ENCODE measurements at regions not wholly inside any gene's neighbourhood (a gene's known extent, or its start where the extent isn't known, plus 50 kb on each side); places are given as distances from the start of the nearest gene placed in this dataset.

DNA sequence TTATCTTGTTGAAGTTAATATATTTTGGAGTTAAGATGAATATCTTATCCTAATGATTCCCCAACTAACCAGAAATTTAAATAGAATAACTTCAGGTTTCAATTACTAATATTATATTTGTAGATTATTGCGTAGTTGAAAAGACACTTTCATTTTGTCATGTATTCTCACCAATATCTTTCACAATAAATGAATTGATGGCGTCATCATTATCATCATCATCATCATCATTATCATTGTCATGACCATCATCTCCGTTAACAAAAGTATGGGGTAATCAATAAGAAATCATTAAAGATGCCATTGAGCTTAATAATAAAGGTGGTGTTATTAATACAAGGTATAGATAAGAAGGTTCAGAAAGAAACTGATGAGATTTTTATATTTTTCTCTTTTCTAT, 768.8 kb upstream of the SLC10A2 start:
- no peaks in the 10 kb centered on the region for H4K20me1 ChIP-seq (ENCODE audit: control insufficient read depth, extremely low read depth, insufficient read depth, low read length)
- H3K9ac ChIP-seq (ENCODE audit: insufficient read depth, low read length): no peak overlapping the region
- DNase-seq (ENCODE audit: low read depth in 2 of 2): no peak
- no peaks in the 10 kb centered on the region for H3K27me3 ChIP-seq (ENCODE audit: control insufficient read depth, insufficient read depth, low read length)
- H3K79me2 ChIP-seq (ENCODE audit: control insufficient read depth, insufficient read depth, low read length): no peaks in the 10 kb centered on the region
- TF ChIP-seq EZH2 (IDR thresholded peaks at IDR 0.05; ENCODE audit: low read length, missing control alignments): no peak
- TF ChIP-seq, protein P1, sequence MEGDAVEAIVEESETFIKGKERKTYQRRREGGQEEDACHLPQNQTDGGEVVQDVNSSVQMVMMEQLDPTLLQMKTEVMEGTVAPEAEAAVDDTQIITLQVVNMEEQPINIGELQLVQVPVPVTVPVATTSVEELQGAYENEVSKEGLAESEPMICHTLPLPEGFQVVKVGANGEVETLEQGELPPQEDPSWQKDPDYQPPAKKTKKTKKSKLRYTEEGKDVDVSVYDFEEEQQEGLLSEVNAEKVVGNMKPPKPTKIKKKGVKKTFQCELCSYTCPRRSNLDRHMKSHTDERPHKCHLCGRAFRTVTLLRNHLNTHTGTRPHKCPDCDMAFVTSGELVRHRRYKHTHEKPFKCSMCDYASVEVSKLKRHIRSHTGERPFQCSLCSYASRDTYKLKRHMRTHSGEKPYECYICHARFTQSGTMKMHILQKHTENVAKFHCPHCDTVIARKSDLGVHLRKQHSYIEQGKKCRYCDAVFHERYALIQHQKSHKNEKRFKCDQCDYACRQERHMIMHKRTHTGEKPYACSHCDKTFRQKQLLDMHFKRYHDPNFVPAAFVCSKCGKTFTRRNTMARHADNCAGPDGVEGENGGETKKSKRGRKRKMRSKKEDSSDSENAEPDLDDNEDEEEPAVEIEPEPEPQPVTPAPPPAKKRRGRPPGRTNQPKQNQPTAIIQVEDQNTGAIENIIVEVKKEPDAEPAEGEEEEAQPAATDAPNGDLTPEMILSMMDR (conservative IDR thresholded peaks at IDR 0.05 in 1 of 2, IDR thresholded peaks at IDR 0.05 in 1 of 2; ENCODE audit: low read depth in 1 of 2, low read length in 2 of 2): no peak
- H3K4me1 ChIP-seq (ENCODE audit: control insufficient read depth, extremely low read depth, insufficient read depth, low read length): no peaks in the 10 kb centered on the region
- H3K9me3 ChIP-seq (ENCODE audit: control insufficient read depth, insufficient read depth, low read depth, low read length): no peaks in the 10 kb centered on the region
- H2AFZ ChIP-seq (ENCODE audit: low read length): no peak overlapping the region
- no peak overlapping the region for H3K27ac ChIP-seq (ENCODE audit: insufficient read depth, low read length)
- H3K4me2 ChIP-seq (ENCODE audit: extremely low read depth, insufficient read depth, low read length): no peak overlapping the region
- no peak overlapping the region for H3K4me3 ChIP-seq (replicated peaks in 1 of 4; ENCODE audit: control extremely low read depth in 1 of 4, insufficient read depth in 1 of 4, low read depth in 3 of 4, low read length in 4 of 4)
- H3K36me3 ChIP-seq (ENCODE audit: control insufficient read depth, insufficient read depth, low read length): no peaks in the 10 kb centered on the region

DNA sequence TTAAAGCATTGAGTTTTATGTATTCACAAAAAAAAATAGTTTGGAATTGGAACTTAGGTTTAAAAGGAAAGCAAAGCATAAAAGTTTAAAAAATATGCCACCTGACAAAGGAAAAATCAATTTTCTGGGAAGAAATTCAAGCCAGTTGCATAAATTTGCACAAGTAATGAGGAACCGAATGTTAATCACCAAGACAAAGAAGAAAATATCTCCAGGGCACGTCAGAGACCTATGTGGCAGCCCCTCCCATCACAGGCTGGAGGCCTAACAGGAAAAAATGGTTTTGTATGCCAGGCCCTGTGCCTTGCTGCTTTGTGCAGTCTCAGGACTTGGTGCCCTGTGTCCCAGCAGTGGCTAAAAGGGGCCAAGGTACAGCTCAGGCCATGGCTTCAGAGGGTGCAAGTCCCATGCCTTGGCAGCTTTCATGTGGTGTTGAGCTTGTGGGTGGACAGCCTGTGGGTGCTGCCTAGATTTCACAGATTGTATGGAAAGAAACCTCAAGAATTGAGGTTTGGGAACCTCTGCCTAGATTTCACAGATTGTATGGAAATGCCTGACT, 767.2 kb upstream of the SLC10A2 start:
- no peak for DNase-seq (ENCODE audit: low read depth in 2 of 2)
- Histone ChIP-seq H3K4me1 (ENCODE audit: control insufficient read depth, extremely low read depth, insufficient read depth, low read length) (no peaks in the 10 kb centered on the region), H3K4me2 (ENCODE audit: extremely low read depth, insufficient read depth, low read length) (no peak overlapping the region), H3K27me3 (ENCODE audit: control insufficient read depth, insufficient read depth, low read length) (no peaks in the 10 kb centered on the region), H3K79me2 (ENCODE audit: control insufficient read depth, insufficient read depth, low read length) (no peaks in the 10 kb centered on the region), H3K27ac (ENCODE audit: insufficient read depth, low read length) (no peak overlapping the region), H4K20me1 (ENCODE audit: control insufficient read depth, extremely low read depth, insufficient read depth, low read length) (no peaks in the 10 kb centered on the region), H3K9me3 (ENCODE audit: control insufficient read depth, insufficient read depth, low read depth, low read length) (no peaks in the 10 kb centered on the region), H3K36me3 (ENCODE audit: control insufficient read depth, insufficient read depth, low read length) (no peaks in the 10 kb centered on the region), H3K9ac (ENCODE audit: insufficient read depth, low read length) (no peak overlapping the region), H3K4me3 (replicated peaks in 1 of 4; ENCODE audit: control extremely low read depth in 1 of 4, insufficient read depth in 1 of 4, low read depth in 3 of 4, low read length in 4 of 4) (no peak overlapping the region), H2AFZ (ENCODE audit: low read length) (no peak overlapping the region)
- no peak for TF ChIP-seq EZH2 (IDR thresholded peaks at IDR 0.05; ENCODE audit: low read length, missing control alignments)
- TF ChIP-seq, protein P1 (conservative IDR thresholded peaks at IDR 0.05 in 1 of 2, IDR thresholded peaks at IDR 0.05 in 1 of 2; ENCODE audit: low read depth in 1 of 2, low read length in 2 of 2): no peak

DNA sequence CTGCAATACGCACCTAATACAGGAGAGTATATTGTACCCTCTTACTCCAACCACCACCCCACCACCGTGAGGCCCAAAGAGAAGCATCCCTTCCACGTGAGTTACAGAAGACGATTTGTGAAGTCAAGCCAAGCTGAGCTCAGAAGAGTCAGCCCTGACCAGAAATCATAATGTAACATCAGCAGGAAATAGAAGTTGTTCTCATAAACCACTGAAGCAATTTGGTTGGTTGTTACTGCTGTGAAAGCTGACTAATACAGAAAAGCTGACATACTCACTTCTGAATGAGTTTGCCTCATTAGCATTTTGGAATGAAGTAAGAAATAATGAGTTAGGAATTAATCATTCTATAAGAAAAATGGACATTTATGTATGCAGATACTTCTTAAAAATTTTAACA, 749.4 kb upstream of the SLC10A2 start:
- no peak overlapping the region for H3K4me3 ChIP-seq (replicated peaks in 1 of 4; ENCODE audit: control extremely low read depth in 1 of 4, insufficient read depth in 1 of 4, low read depth in 3 of 4, low read length in 4 of 4)
- no peak overlapping the region for H3K4me2 ChIP-seq (ENCODE audit: extremely low read depth, insufficient read depth, low read length)
- H3K36me3 ChIP-seq (ENCODE audit: control insufficient read depth, insufficient read depth, low read length): no peaks in the 10 kb centered on the region
- DNase-seq (ENCODE audit: low read depth in 2 of 2): peak in 1 of 2 donors; percentile 66
- TF ChIP-seq, protein P1 (conservative IDR thresholded peaks at IDR 0.05 in 1 of 2, IDR thresholded peaks at IDR 0.05 in 1 of 2; ENCODE audit: low read depth in 1 of 2, low read length in 2 of 2): no peak
- TF ChIP-seq EZH2 (IDR thresholded peaks at IDR 0.05; ENCODE audit: low read length, missing control alignments): no peak
- no peak overlapping the region for H3K27ac ChIP-seq (ENCODE audit: insufficient read depth, low read length)
- no peak overlapping the region for H3K9ac ChIP-seq (ENCODE audit: insufficient read depth, low read length)
- no peak overlapping the region for H2AFZ ChIP-seq (ENCODE audit: low read length)
- H3K9me3 ChIP-seq (ENCODE audit: control insufficient read depth, insufficient read depth, low read depth, low read length): no peaks in the 10 kb centered on the region
- no peaks in the 10 kb centered on the region for H3K79me2 ChIP-seq (ENCODE audit: control insufficient read depth, insufficient read depth, low read length)
- H3K27me3 ChIP-seq (ENCODE audit: control insufficient read depth, insufficient read depth, low read length): no peaks in the 10 kb centered on the region
- H4K20me1 ChIP-seq (ENCODE audit: control insufficient read depth, extremely low read depth, insufficient read depth, low read length): no peaks in the 10 kb centered on the region
- H3K4me1 ChIP-seq (ENCODE audit: control insufficient read depth, extremely low read depth, insufficient read depth, low read length): no peaks in the 10 kb centered on the region
